ENCODE measurements at regions not wholly inside any gene's neighbourhood (a gene's known extent, or its start where the extent isn't known, plus 50 kb on each side); places are given as distances from the start of the nearest gene placed in this dataset.

- TF ChIP-seq EZH2phosphoT487 (conservative IDR thresholded peaks at IDR 0.05; ENCODE audit: low read length), result no peak
- TF ChIP-seq, protein P1, sequence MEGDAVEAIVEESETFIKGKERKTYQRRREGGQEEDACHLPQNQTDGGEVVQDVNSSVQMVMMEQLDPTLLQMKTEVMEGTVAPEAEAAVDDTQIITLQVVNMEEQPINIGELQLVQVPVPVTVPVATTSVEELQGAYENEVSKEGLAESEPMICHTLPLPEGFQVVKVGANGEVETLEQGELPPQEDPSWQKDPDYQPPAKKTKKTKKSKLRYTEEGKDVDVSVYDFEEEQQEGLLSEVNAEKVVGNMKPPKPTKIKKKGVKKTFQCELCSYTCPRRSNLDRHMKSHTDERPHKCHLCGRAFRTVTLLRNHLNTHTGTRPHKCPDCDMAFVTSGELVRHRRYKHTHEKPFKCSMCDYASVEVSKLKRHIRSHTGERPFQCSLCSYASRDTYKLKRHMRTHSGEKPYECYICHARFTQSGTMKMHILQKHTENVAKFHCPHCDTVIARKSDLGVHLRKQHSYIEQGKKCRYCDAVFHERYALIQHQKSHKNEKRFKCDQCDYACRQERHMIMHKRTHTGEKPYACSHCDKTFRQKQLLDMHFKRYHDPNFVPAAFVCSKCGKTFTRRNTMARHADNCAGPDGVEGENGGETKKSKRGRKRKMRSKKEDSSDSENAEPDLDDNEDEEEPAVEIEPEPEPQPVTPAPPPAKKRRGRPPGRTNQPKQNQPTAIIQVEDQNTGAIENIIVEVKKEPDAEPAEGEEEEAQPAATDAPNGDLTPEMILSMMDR (IDR thresholded peaks at IDR 0.05; ENCODE audit: insufficient read depth, low read length, poor library complexity, severe bottlenecking), result no peak
- H2AFZ ChIP-seq (ENCODE audit: low read depth, low read length, severe bottlenecking), result no peak overlapping the region
Observed at GRCh38 chr15:38090223-38090622, 155.8 kb downstream of the TMCO5A start.

GRCh38 chr15:38090678-38091077 is 156.2 kb downstream of the TMCO5A start:
- TF ChIP-seq EZH2phosphoT487 (conservative IDR thresholded peaks at IDR 0.05; ENCODE audit: low read length), result no peak
- TF ChIP-seq, protein P1 (IDR thresholded peaks at IDR 0.05; ENCODE audit: insufficient read depth, low read length, poor library complexity, severe bottlenecking), result no peak
- Histone ChIP-seq H3K27ac (ENCODE audit: low read depth, low read length) (no peak overlapping the region), H3K9ac (ENCODE audit: low read length) (no peak overlapping the region), H3K36me3 (ENCODE audit: low read length) (no peaks in the 10 kb centered on the region), H3K4me3 (ENCODE audit: insufficient read depth, low read length, poor library complexity, severe bottlenecking) (no peak overlapping the region), H3K9me2 (replicated peaks; ENCODE audit: insufficient read depth, low read length) (no peaks in the 10 kb centered on the region), H3K9me3 (ENCODE audit: insufficient read depth, low read length) (no peaks in the 10 kb centered on the region), H3K27me3 (ENCODE audit: low read length) (no peaks in the 10 kb centered on the region), H3K79me2 (ENCODE audit: insufficient read depth, low read length) (no peaks in the 10 kb centered on the region), H4K20me1 (ENCODE audit: low read depth, low read length) (no peaks in the 10 kb centered on the region), H3K4me2 (ENCODE audit: low read depth, low read length, poor library complexity, severe bottlenecking) (no peak overlapping the region), H3F3A (ENCODE audit: insufficient read depth) (no peaks in the 10 kb centered on the region), H2AFZ (ENCODE audit: low read depth, low read length, severe bottlenecking) (no peak overlapping the region)

More at GRCh38 chr15:38090223-38090622, 155.8 kb downstream of the TMCO5A start:
- no peaks in the 10 kb centered on the region for H3K79me2 ChIP-seq (ENCODE audit: insufficient read depth, low read length)
- H3K4me2 ChIP-seq (ENCODE audit: low read depth, low read length, poor library complexity, severe bottlenecking), result no peak overlapping the region
- no peaks in the 10 kb centered on the region for H3F3A ChIP-seq (ENCODE audit: insufficient read depth)
- H3K27me3 ChIP-seq (ENCODE audit: low read length), result no peaks in the 10 kb centered on the region
- H4K20me1 ChIP-seq (ENCODE audit: low read depth, low read length), result no peaks in the 10 kb centered on the region
- H3K9ac ChIP-seq (ENCODE audit: low read length), result no peak overlapping the region
- H3K9me3 ChIP-seq (ENCODE audit: insufficient read depth, low read length), result no peaks in the 10 kb centered on the region
- no peaks in the 10 kb centered on the region for H3K36me3 ChIP-seq (ENCODE audit: low read length)
- no peak overlapping the region for H3K4me3 ChIP-seq (ENCODE audit: insufficient read depth, low read length, poor library complexity, severe bottlenecking)
- no peak overlapping the region for H3K27ac ChIP-seq (ENCODE audit: low read depth, low read length)
- no peaks in the 10 kb centered on the region for H3K9me2 ChIP-seq (replicated peaks; ENCODE audit: insufficient read depth, low read length)

DNA sequence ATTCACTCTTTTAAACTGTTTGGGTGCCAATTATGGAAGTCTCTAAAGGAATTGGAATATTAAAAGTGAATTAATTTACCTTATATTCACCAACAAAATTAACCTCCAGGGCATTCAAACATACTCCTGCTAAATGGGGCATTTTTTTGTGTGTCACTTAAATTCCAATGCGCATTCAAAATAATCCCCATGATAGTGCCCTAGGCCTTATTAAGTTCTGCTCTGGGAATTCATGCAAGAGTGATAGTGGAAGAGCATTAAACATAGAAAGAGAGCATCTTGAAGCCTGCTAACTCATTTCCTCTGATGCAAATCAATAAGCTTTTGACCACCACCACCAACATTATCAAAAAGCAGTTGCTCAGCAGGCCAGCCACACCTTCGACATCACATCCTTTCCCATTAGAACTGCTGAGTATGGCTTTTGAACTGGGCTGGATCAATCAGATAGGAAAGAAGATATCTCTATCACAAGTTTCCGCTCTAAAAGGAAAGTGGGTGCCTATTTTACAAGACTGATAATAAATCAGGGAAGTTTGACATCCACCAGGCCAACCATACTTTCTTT is 156.7 kb downstream of the TMCO5A start:
- Histone ChIP-seq H3K36me3 (ENCODE audit: low read length) (0 out of 2 replicates have a peak, but pooled peaks cover under 1% of the 10 kb centered on the region), H3K27me3 (ENCODE audit: low read length) (no peaks in the 10 kb centered on the region), H3K9me3 (ENCODE audit: insufficient read depth, low read length) (peaks cover 4% of the 10 kb centered on the region), H3K27ac (ENCODE audit: low read depth, low read length) (no peak overlapping the region), H3K9me2 (replicated peaks; ENCODE audit: insufficient read depth, low read length) (no peaks in the 10 kb centered on the region), H3K4me3 (ENCODE audit: insufficient read depth, low read length, poor library complexity, severe bottlenecking) (no peak overlapping the region), H3F3A (ENCODE audit: insufficient read depth) (no peaks in the 10 kb centered on the region), H4K20me1 (ENCODE audit: low read depth, low read length) (no peaks in the 10 kb centered on the region), H3K4me2 (ENCODE audit: low read depth, low read length, poor library complexity, severe bottlenecking) (no peak overlapping the region), H3K79me2 (ENCODE audit: insufficient read depth, low read length) (no peaks in the 10 kb centered on the region), H2AFZ (ENCODE audit: low read depth, low read length, severe bottlenecking) (no peak overlapping the region), H3K9ac (ENCODE audit: low read length) (no peak overlapping the region)
- no peak for TF ChIP-seq EZH2phosphoT487 (conservative IDR thresholded peaks at IDR 0.05; ENCODE audit: low read length)
- TF ChIP-seq, protein P1 (IDR thresholded peaks at IDR 0.05; ENCODE audit: insufficient read depth, low read length, poor library complexity, severe bottlenecking), result no peak
